CD14-positive monocyte (primary cell): ENCODE measurements at regions not wholly inside any gene's neighbourhood (a gene's known extent, or its start where the extent isn't known, plus 50 kb on each side); places are given as distances from the start of the nearest gene placed in this dataset.

Experiments used
- DNase-seq, 3 donors: peaks; one replicate each; pipeline ENCODE4 v3.0.0-alpha.2; 2011 to 2022
- H2AFZ ChIP-seq: 2 replicates; pipeline ENCODE4 v1.6.0; 2012; ENCODE audit warnings: mild to moderate bottlenecking, low read depth, low read length, inconsistent platforms; ENCODE audit not compliant: insufficient read depth, poor library complexity, severe bottlenecking
- H3K27ac ChIP-seq, 2 donors: 1 replicate in 1 of 2; 2 replicates in 1 of 2; pipeline ENCODE4 v1.5.1; 2012 to 2013; ENCODE audit warnings: low read length in 2 of 2, control low read depth in 1 of 2, inconsistent platforms in 1 of 2, low read depth in 1 of 2, mild to moderate bottlenecking in 1 of 2
- H3K27me3 ChIP-seq, 2 donors: one replicate each; pipeline versions ENCODE4 v1.6.0 to v1.6.1; 2011 to 2013; ENCODE audit warnings: low read length in 2 of 2; ENCODE audit not compliant: control insufficient read depth in 2 of 2, insufficient read depth in 2 of 2
- H3K36me3 ChIP-seq, 2 donors: replicated peaks in 1 of 2; 1 replicate in 1 of 2; 2 replicates in 1 of 2; pipeline versions ENCODE4 v1.5.1 to v1.6.1; 2012 to 2013; ENCODE audit warnings: low read length in 2 of 2, control low read depth in 1 of 2, inconsistent platforms in 1 of 2, mild to moderate bottlenecking in 1 of 2; ENCODE audit not compliant: insufficient read depth in 2 of 2, control insufficient read depth in 1 of 2
- H3K4me1 ChIP-seq, 2 donors: 1 replicate in 1 of 2; 2 replicates in 1 of 2; pipeline versions ENCODE4 v1.5.1 to v1.6.1; 2012 to 2013; ENCODE audit warnings: low read length in 2 of 2, control low read depth in 1 of 2, inconsistent platforms in 1 of 2, mild to moderate bottlenecking in 1 of 2, moderate library complexity in 1 of 2; ENCODE audit not compliant: insufficient read depth in 2 of 2, control insufficient read depth in 1 of 2
- H3K4me2 ChIP-seq: replicated peaks from 2 replicates; pipeline ENCODE3; 2012; ENCODE audit warnings: low read length, moderate library complexity, mild to moderate bottlenecking; ENCODE audit not compliant: poor library complexity, severe bottlenecking; ENCODE audit errors: extremely low read depth
- H3K4me3 ChIP-seq, 3 experiments: fragments of 200-600 bp in 1 of 3; sonication (generic) in 1 of 3; replicated peaks in 1 of 3; 1 replicate in 2 of 3; 2 replicates in 1 of 3; pipeline ENCODE4 v1.5.1; 2011 to 2013; ENCODE audit warnings: low read length in 3 of 3, mild to moderate bottlenecking in 3 of 3, control low read depth in 2 of 3, low read depth in 2 of 3, inconsistent platforms in 1 of 3, moderate library complexity in 1 of 3
- H3K79me2 ChIP-seq: 2 replicates; pipeline ENCODE4 v1.6.0; 2012; ENCODE audit warnings: mild to moderate bottlenecking, control low read depth, inconsistent platforms, low read length, moderate library complexity; ENCODE audit not compliant: insufficient read depth
- H3K9ac ChIP-seq: 2 replicates; pipeline ENCODE4 v1.6.0; 2017; ENCODE audit warnings: low read length, mild to moderate bottlenecking; ENCODE audit not compliant: insufficient read depth, poor library complexity, severe bottlenecking
- H3K9me3 ChIP-seq, 2 donors: replicated peaks in 1 of 2; 1 replicate in 1 of 2; 2 replicates in 1 of 2; pipeline versions ENCODE4 v1.5.1 to v1.6.1; 2012 to 2013; ENCODE audit warnings: low read length in 2 of 2, control low read depth in 1 of 2; ENCODE audit not compliant: control insufficient read depth in 1 of 2, insufficient read depth in 1 of 2
- H4K20me1 ChIP-seq: 2 replicates; pipeline ENCODE4 v1.6.0; 2012; ENCODE audit warnings: mild to moderate bottlenecking, low read length, control low read depth, moderate library complexity; ENCODE audit not compliant: insufficient read depth
- H3K27ac Mint-ChIP-seq, 7 donors: one replicate each; pipeline ENCODE4 v1.8.0; 2020; ENCODE audit warnings: mild to moderate bottlenecking in 7 of 7, mixed read lengths in 7 of 7, moderate library complexity in 6 of 7, inconsistent platforms in 2 of 7
- H3K27me3 Mint-ChIP-seq, 3 donors: one replicate each; pipeline ENCODE4 v1.8.0; 2021 to 2022; ENCODE audit warnings: low read depth in 3 of 3, mild to moderate bottlenecking in 3 of 3, mixed read lengths in 3 of 3, moderate library complexity in 3 of 3, inconsistent platforms in 1 of 3
- H3K36me3 Mint-ChIP-seq, 2 donors: one replicate each; pipeline ENCODE4 v1.8.0; 2020; ENCODE audit warnings: mixed read lengths in 2 of 2, inconsistent platforms in 1 of 2, mild to moderate bottlenecking in 1 of 2
- H3K4me1 Mint-ChIP-seq: one replicate; pipeline ENCODE4 v1.8.0; 2020; ENCODE audit warnings: mild to moderate bottlenecking, mixed read lengths
- H3K4me3 Mint-ChIP-seq, 2 donors: one replicate each; pipeline ENCODE4 v1.8.0; 2020; ENCODE audit warnings: mild to moderate bottlenecking in 2 of 2, mixed read lengths in 2 of 2, moderate library complexity in 1 of 2
- H3K9me3 Mint-ChIP-seq, 7 donors: one replicate each; pipeline ENCODE4 v1.8.0; 2020 to 2022; ENCODE audit warnings: mixed read lengths in 7 of 7, mild to moderate bottlenecking in 6 of 7, moderate library complexity in 6 of 7, inconsistent platforms in 2 of 7
- WGBS: methylation state at CpG from one replicate; pipeline ENCODE4 v1.1.5; 2013; ENCODE audit warnings: missing lambda C conversion rate; ENCODE audit not compliant: insufficient coverage; 5-methylcytosine and 5-hydroxymethylcytosine counted together
- intact Hi-C, 2 donors: fragments of 100-400 bp; cut with micrococcal nuclease; formaldehyde crosslinking; loops; one replicate each; pipeline versions ENCODE4 v1.15.0 to v1.15.1; 2023
- TF ChIP-seq, protein P1 (sequence below): fragments of 200-600 bp; IDR thresholded peaks from one replicate; pipeline ENCODE4 v1.8.0; 2022; ENCODE audit warnings: antibody characterized with exemption, mild to moderate bottlenecking

DNA sequence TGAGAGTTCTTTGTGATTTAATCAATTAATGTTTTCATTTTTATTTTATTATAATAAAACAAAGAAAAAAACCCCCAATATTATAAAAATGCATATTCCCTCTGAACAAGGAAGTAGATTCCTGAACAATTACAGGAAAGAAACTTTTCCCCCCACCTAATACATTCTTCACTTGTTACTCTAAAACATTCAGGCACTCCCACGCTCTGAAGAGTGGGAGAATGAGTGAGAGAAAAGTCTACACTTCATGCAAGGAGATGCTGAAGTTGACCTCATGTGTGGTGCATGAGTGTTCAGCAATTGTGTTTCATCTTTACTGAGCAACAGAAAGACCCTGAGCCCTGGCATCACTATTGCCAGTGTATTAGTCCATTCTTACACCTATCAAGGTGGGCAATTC, 244.2 kb upstream of the IGFBP3 start:
- no peak overlapping the region for H3K27ac ChIP-seq
- TF ChIP-seq, protein P1, sequence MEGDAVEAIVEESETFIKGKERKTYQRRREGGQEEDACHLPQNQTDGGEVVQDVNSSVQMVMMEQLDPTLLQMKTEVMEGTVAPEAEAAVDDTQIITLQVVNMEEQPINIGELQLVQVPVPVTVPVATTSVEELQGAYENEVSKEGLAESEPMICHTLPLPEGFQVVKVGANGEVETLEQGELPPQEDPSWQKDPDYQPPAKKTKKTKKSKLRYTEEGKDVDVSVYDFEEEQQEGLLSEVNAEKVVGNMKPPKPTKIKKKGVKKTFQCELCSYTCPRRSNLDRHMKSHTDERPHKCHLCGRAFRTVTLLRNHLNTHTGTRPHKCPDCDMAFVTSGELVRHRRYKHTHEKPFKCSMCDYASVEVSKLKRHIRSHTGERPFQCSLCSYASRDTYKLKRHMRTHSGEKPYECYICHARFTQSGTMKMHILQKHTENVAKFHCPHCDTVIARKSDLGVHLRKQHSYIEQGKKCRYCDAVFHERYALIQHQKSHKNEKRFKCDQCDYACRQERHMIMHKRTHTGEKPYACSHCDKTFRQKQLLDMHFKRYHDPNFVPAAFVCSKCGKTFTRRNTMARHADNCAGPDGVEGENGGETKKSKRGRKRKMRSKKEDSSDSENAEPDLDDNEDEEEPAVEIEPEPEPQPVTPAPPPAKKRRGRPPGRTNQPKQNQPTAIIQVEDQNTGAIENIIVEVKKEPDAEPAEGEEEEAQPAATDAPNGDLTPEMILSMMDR = no peak
- H3K4me1 ChIP-seq = no peaks in the 10 kb centered on the region
- no peaks in the 10 kb centered on the region for H3K9me3 ChIP-seq
- no peaks in the 10 kb centered on the region for H3K27me3 ChIP-seq
- WGBS = no CpG with 5 or more reads among the region's 1 CpG
- H3K4me2 ChIP-seq = no peak overlapping the region
- DNase-seq = no peak
- no peak overlapping the region for H3K9ac ChIP-seq
- no peak overlapping the region for H3K4me3 ChIP-seq
- H3K4me1 Mint-ChIP-seq = no peaks in the 10 kb centered on the region
- H3K4me3 Mint-ChIP-seq = no peak overlapping the region
- H3K79me2 ChIP-seq = no peaks in the 10 kb centered on the region
- H2AFZ ChIP-seq = no peak overlapping the region
- intact Hi-C loops = no loop called here
- peaks cover 0 to 3% (median 2%) of the 10 kb centered on the region in 3 donors for H3K27me3 Mint-ChIP-seq
- no peaks in the 10 kb centered on the region for H4K20me1 ChIP-seq
- no peaks in the 10 kb centered on the region for H3K36me3 Mint-ChIP-seq
- H3K36me3 ChIP-seq = no peaks in the 10 kb centered on the region
- no peak overlapping the region for H3K27ac Mint-ChIP-seq
- H3K9me3 Mint-ChIP-seq = peaks cover 0 to 15% (median 3%) of the 10 kb centered on the region in 7 donors

DNA sequence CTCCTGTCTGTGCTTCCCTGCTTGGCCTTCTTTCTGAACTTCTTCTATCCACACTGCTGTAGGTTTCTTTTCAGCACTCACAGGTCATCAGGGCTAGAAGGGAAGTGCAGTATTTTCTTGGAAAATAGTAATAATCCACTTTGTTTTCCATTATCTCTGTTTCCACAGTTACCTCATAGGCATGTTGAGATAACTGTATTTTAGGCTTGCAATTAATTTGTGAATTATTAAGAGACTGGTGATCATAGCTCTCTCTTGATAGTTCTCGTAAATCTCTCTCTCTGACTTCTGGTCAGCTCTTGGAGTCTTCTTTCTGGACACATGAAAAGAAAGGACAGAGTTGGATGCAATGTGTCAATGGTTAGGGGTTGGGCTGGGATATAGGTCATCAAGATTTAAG, 243.6 kb upstream of the IGFBP3 start:
- DNase-seq = no peak
- Histone ChIP-seq H3K27ac (no peak overlapping the region), H4K20me1 (no peaks in the 10 kb centered on the region), H3K9ac (no peak overlapping the region), H2AFZ (no peak overlapping the region), H3K27me3 (no peaks in the 10 kb centered on the region), H3K9me3 (no peaks in the 10 kb centered on the region), H3K4me1 (no peaks in the 10 kb centered on the region), H3K4me3 (no peak overlapping the region), H3K4me2 (no peak overlapping the region), H3K79me2 (no peaks in the 10 kb centered on the region), H3K36me3 (no peaks in the 10 kb centered on the region)
- H3K27ac Mint-ChIP-seq = peak overlapping the region in 1 of 7 donors; percentile 43
- H3K9me3 Mint-ChIP-seq = peaks cover 0 to 11% (median 3%) of the 10 kb centered on the region in 7 donors
- no peak overlapping the region for H3K4me3 Mint-ChIP-seq
- intact Hi-C loops = no loop called here
- TF ChIP-seq, protein P1 = no peak
- H3K4me1 Mint-ChIP-seq = no peaks in the 10 kb centered on the region
- no peaks in the 10 kb centered on the region for H3K36me3 Mint-ChIP-seq
- peaks cover 0 to 3% (median 2%) of the 10 kb centered on the region in 3 donors for H3K27me3 Mint-ChIP-seq
- 100% methylated on average over 1 of the region's 1 CpG for WGBS
